Activated T-cell treated with anti-CD3 and anti-CD28 coated beads, Interleukin-2, amount 50 U/mL, for 72 hours (primary cell): ENCODE measurements at regions not wholly inside any gene's neighbourhood (a gene's known extent, or its start where the extent isn't known, plus 50 kb on each side); places are given as distances from the start of the nearest gene placed in this dataset.
"Not testable (repeated sequence)": the region's sequence is repeated elsewhere in the genome, so short reads cannot be mapped to it uniquely, and the experiment has no call there.

Experiments
- ATAC-seq, 2 donors: fragments of 150-1000 bp; cut with Tn5 transposase; replicated peaks in 1 of 2; 2 replicates each; pipeline ENCODE4 v1.10.0; 2021; ENCODE audit warnings: moderate library complexity in 2 of 2, mild to moderate bottlenecking in 1 of 2
- DNase-seq, 2 donors: peaks; one replicate each; pipeline ENCODE4 v3.0.0; 2021 to 2022; ENCODE audit warnings: mixed read lengths in 1 of 2
- H3K27ac Mint-ChIP-seq: one replicate; pipeline ENCODE4 v1.8.0; 2022; ENCODE audit warnings: mild to moderate bottlenecking, moderate library complexity, mixed read lengths
- H3K27me3 Mint-ChIP-seq: one replicate; pipeline ENCODE4 v1.8.0; 2022; ENCODE audit warnings: low read depth, mixed read lengths
- H3K36me3 Mint-ChIP-seq, 2 donors: one replicate each; pipeline ENCODE4 v1.8.0; 2022; ENCODE audit warnings: mixed read lengths in 2 of 2, mild to moderate bottlenecking in 1 of 2; ENCODE audit not compliant: insufficient read depth in 2 of 2
- H3K4me1 Mint-ChIP-seq: one replicate; pipeline ENCODE4 v1.8.0; 2022; ENCODE audit warnings: low read depth, mixed read lengths
- H3K4me3 Mint-ChIP-seq, 2 donors: one replicate each; pipeline ENCODE4 v1.8.0; 2022; ENCODE audit warnings: mild to moderate bottlenecking in 2 of 2, mixed read lengths in 2 of 2, moderate library complexity in 2 of 2
- H3K9me3 Mint-ChIP-seq, 2 donors: one replicate each; pipeline ENCODE4 v1.8.0; 2022; ENCODE audit warnings: mixed read lengths in 2 of 2

DNA sequence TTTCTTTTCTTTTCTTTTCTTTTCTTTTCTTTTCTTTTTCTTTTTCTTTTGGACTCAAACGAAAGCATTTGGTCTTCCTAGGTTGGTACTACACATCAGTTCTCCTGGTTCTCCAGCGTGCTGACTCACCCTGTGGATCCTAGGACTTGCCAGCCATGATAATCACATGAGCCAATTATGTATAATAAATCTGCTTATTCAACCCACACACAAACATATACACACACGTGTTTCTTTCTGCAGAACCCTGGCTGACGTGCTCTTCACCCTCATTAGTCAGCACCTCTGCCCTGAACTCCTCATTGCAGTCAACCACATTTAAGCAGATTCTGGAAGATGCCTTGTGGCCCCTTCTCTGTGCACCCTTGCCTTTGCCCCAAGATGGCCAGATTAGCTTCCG, 162.4 kb upstream of the MYT1L start:
- Mint-ChIP-seq H3K4me1 (no peaks in the 10 kb centered on the region), H3K4me3 (no peak overlapping the region), H3K27me3 (peaks cover 10% of the 10 kb centered on the region), H3K27ac (no peak overlapping the region), H3K36me3 (no peaks in the 10 kb centered on the region), H3K9me3 (peaks cover 2 to 4% of the 10 kb centered on the region in 2 donors)
- ATAC-seq = no peak
- DNase-seq = no peak

- no peak overlapping the region for H3K27ac Mint-ChIP-seq
Observed at GRCh38 chr2:2492800-2493199, 161.7 kb upstream of the MYT1L start.

GRCh38 chr2:2491964-2492363, 160.9 kb upstream of the MYT1L start:
- H3K4me1 Mint-ChIP-seq = no peaks in the 10 kb centered on the region
- H3K27ac Mint-ChIP-seq = no peak overlapping the region
- H3K27me3 Mint-ChIP-seq = peaks cover 14% of the 10 kb centered on the region
- H3K4me3 Mint-ChIP-seq = no peak overlapping the region
- DNase-seq (no peak), ATAC-seq (no peak)
- peaks cover 2 to 4% of the 10 kb centered on the region in 2 donors for H3K9me3 Mint-ChIP-seq
- no peaks in the 10 kb centered on the region for H3K36me3 Mint-ChIP-seq

More at GRCh38 chr2:2492800-2493199, 161.7 kb upstream of the MYT1L start:
- H3K27me3 Mint-ChIP-seq = peaks cover 10% of the 10 kb centered on the region
- no peak overlapping the region for H3K4me3 Mint-ChIP-seq
- H3K36me3 Mint-ChIP-seq = no peaks in the 10 kb centered on the region
- no peaks in the 10 kb centered on the region for H3K4me1 Mint-ChIP-seq
- DNase-seq = no peak
- peaks cover 2 to 4% of the 10 kb centered on the region in 2 donors for H3K9me3 Mint-ChIP-seq
- ATAC-seq = no peak

- ATAC-seq = no peak
- no peaks in the 10 kb centered on the region for H3K9me3 Mint-ChIP-seq
- DNase-seq = no peak
- H3K27ac Mint-ChIP-seq = no peak overlapping the region
- no peaks in the 10 kb centered on the region for H3K4me1 Mint-ChIP-seq
- H3K27me3 Mint-ChIP-seq = peaks cover 5% of the 10 kb centered on the region
- H3K36me3 Mint-ChIP-seq = peaks cover 0 to 3% of the 10 kb centered on the region in 2 donors
- no peak overlapping the region for H3K4me3 Mint-ChIP-seq
Observed at GRCh38 chr2:2484301-2484700, 153.2 kb upstream of the MYT1L start.

DNA sequence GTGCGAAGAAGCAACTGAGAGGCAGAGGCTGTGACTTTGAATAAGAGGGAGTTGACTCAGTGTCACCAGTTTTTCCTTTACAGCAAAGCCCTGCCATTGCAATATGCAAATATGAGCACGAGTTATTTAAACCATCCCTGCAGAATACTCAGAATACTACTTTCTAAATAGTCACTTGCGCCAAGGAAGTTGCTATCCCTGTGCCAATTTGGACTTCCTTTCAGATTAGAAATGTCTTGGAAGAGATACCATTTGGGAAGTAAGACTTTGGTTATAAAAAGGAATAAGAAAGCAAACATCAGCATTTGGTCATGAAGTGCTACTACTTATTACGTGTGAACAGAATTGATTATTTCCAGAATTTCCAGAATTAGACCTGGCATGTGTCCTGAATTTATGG, 151.8 kb upstream of the MYT1L start:
- Mint-ChIP-seq H3K9me3 (no peaks in the 10 kb centered on the region), H3K27ac (no peak overlapping the region), H3K4me3 (no peak overlapping the region), H3K36me3 (peaks cover 0 to 3% of the 10 kb centered on the region in 2 donors), H3K27me3 (peaks cover 5% of the 10 kb centered on the region), H3K4me1 (no peaks in the 10 kb centered on the region)
- no peak for DNase-seq
- ATAC-seq = no peak

- Mint-ChIP-seq H3K27ac (no peak overlapping the region), H3K4me3 (no peak overlapping the region), H3K36me3 (no peaks in the 10 kb centered on the region), H3K9me3 (no peaks in the 10 kb centered on the region), H3K4me1 (no peaks in the 10 kb centered on the region), H3K27me3 (no peaks in the 10 kb centered on the region)
- no peak for DNase-seq
- ATAC-seq = no peak
Observed at GRCh38 chr2:2472881-2473280, 141.8 kb upstream of the MYT1L start.

DNA sequence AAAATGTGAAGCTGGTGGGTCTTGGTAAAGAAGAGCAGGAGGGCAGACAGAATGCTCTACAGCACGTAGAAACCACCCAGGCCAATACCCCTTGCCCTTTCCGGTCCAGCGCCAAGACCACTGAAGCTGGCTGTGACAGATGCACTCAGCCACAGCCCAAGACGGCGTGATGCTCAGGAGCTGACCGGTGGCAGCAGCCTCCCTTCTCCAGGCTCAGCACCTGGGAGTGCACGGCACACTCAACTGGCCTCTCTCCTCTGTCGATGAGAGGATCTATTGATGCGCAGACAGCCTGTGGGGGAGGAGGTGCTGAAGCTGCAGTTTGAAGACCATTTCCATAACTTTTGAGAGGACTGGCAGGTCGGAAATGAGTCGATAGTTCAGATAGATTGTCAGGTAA, 141.0 kb upstream of the MYT1L start:
- Mint-ChIP-seq H3K27me3 (no peaks in the 10 kb centered on the region), H3K27ac (no peak overlapping the region), H3K4me1 (no peaks in the 10 kb centered on the region), H3K4me3 (no peak overlapping the region), H3K36me3 (no peaks in the 10 kb centered on the region), H3K9me3 (no peaks in the 10 kb centered on the region)
- DNase-seq = no peak
- no peak for ATAC-seq

GRCh38 chr2:2466534-2466933, 135.5 kb upstream of the MYT1L start:
- H3K36me3 Mint-ChIP-seq = no peaks in the 10 kb centered on the region
- H3K4me1 Mint-ChIP-seq = peaks cover 4% of the 10 kb centered on the region
- H3K9me3 Mint-ChIP-seq = no peaks in the 10 kb centered on the region
- no peak for DNase-seq
- H3K27me3 Mint-ChIP-seq = peaks cover 7% of the 10 kb centered on the region
- no peak for ATAC-seq
- H3K27ac Mint-ChIP-seq = no peak overlapping the region
- H3K4me3 Mint-ChIP-seq = no peak overlapping the region

GRCh38 chr2:2464643-2465042, 133.6 kb upstream of the MYT1L start:
- H3K27me3 Mint-ChIP-seq = peaks cover 7% of the 10 kb centered on the region
- ATAC-seq (no peak), DNase-seq (no peak)
- no peak overlapping the region for H3K27ac Mint-ChIP-seq
- H3K36me3 Mint-ChIP-seq = no peaks in the 10 kb centered on the region
- no peak overlapping the region for H3K4me3 Mint-ChIP-seq
- H3K4me1 Mint-ChIP-seq = peaks cover 4% of the 10 kb centered on the region
- H3K9me3 Mint-ChIP-seq = no peaks in the 10 kb centered on the region

GRCh38 chr2:2464094-2464493, 133.0 kb upstream of the MYT1L start:
- Mint-ChIP-seq H3K27me3 (peaks cover 7% of the 10 kb centered on the region), H3K36me3 (no peaks in the 10 kb centered on the region), H3K4me3 (no peak overlapping the region), H3K9me3 (no peaks in the 10 kb centered on the region), H3K27ac (no peak overlapping the region), H3K4me1 (peaks cover 4% of the 10 kb centered on the region)
- DNase-seq (no peak), ATAC-seq (no peak)

DNA sequence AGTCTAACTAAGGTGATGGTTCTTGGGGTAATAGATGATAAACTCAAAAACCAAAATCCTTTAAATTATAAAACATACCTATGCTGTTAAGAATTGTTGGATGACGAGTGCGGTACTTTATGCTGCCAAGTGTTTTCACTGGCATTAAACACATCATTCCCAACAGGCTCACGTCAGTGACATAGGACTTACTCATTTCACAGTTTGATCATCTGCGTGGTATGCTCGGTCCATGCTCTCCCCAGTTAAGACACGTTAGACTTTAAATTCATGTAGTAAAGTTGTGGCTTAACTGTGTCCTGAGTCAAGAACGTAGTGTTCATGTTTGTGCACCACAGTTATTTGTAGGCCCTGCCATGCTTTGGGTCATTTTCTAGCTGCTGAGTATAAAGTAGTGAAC, 125.6 kb upstream of the MYT1L start:
- Mint-ChIP-seq H3K27me3 (no peaks in the 10 kb centered on the region), H3K27ac (no peak overlapping the region), H3K4me3 (no peak overlapping the region), H3K36me3 (no peaks in the 10 kb centered on the region), H3K4me1 (no peaks in the 10 kb centered on the region), H3K9me3 (no peaks in the 10 kb centered on the region)
- DNase-seq (no peak), ATAC-seq (no peak)

- no peak for DNase-seq
- H3K27me3 Mint-ChIP-seq = no peaks in the 10 kb centered on the region
- H3K4me3 Mint-ChIP-seq = no peak overlapping the region
- no peaks in the 10 kb centered on the region for H3K4me1 Mint-ChIP-seq
- no peaks in the 10 kb centered on the region for H3K36me3 Mint-ChIP-seq
- no peaks in the 10 kb centered on the region for H3K9me3 Mint-ChIP-seq
- no peak for ATAC-seq
- H3K27ac Mint-ChIP-seq = no peak overlapping the region
Observed at GRCh38 chr2:2455151-2455550, 124.1 kb upstream of the MYT1L start.

DNA sequence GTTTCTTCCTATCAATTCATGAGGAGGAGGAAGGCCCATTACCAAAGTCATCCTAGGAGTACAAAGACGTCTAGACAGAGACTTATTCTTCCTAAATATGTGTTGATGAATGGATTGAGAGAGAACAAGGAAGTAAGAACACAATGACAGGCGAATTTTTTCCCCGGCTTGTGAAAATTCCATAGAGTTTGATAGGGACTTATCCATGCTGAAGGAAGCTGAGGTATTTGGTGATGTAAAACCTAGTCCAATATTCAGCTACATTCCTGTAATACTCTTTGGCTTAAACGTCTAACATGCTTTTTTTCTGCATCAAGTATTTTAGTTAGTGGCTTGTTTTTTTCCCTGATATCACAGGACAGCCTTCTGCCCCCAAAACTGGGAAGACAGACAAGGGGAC, 121.9 kb upstream of the MYT1L start:
- ATAC-seq (no peak), DNase-seq (no peak)
- no peaks in the 10 kb centered on the region for H3K4me1 Mint-ChIP-seq
- H3K4me3 Mint-ChIP-seq = no peak overlapping the region
- no peaks in the 10 kb centered on the region for H3K9me3 Mint-ChIP-seq
- H3K36me3 Mint-ChIP-seq = no peaks in the 10 kb centered on the region
- no peaks in the 10 kb centered on the region for H3K27me3 Mint-ChIP-seq
- no peak overlapping the region for H3K27ac Mint-ChIP-seq

DNA sequence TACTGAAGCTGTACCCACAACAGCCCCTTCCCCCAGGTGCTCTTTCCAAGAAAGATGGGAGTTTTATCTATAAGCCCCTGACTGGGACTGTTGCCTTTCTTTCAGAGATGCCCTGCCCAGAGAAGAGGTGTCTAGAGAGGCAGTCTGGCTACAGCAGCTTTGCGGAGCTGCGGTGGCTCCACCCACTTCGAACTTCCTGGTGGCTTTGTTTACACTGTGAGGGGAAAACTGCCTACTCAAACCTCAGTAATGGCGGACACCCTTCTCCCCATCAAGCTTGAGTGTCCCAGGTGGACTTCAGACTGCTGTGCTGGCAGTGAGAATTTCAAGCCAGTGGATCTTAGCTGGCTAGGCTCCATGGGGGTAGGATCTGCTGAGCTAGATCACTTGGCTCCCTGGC, 120.2 kb upstream of the MYT1L start:
- H3K9me3 Mint-ChIP-seq, H3K27ac Mint-ChIP-seq, H3K4me1 Mint-ChIP-seq, DNase-seq, H3K4me3 Mint-ChIP-seq, ATAC-seq, H3K27me3 Mint-ChIP-seq, H3K36me3 Mint-ChIP-seq: not testable (repeated sequence)
